ENCODE measurements at regions not wholly inside any gene's neighbourhood (a gene's known extent, or its start where the extent isn't known, plus 50 kb on each side); places are given as distances from the start of the nearest gene placed in this dataset.
A peak's percentile ranks its signal among the peaks of the same experiment; 100 is the strongest.

DNA sequence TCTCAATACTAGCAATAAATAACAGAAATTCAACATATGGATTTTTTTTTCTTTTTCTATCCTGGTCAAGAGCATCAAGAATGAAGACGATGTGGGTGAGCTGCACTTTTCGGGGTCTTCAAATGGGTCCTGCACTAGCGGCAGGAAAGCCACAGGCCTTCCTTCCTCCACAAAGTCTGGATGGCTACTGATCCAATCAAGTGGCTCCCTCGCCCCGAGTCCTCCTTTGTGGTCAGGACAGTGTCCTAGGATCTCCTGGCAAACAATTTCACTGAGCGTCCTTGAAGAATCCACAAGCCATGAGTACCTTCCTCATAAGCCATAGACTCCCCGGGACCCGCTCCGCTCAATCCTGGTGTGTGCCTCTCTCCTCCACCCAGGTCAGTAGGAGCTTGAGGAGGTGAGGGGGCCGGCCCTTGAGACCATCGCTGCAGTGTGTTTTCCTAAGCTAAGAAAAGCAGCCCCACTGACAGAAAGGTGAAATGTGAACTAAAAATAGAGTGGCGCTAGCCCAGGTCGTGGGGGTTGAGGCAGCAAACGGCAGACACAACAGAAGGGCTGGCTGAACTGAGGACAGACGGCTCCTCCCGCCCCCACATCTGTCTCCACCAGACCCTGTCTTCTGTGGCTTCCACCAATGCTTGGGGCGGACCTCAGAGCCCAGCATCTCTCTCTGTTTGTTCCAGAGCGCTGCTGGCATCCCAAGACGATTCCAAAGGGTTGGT, 202.3 kb downstream of the HERPUD2 start:
- DNase-seq (ENCODE audit: extremely low spot score, unreplicated experiment), result no peak
- H3K4me1 Mint-ChIP-seq (ENCODE audit: unreplicated experiment), result peaks cover 8% of the 10 kb centered on the region

GRCh38 chr7:35491233-35491632, 203.7 kb downstream of the HERPUD2 start:
- no peak for TF ChIP-seq CTCF (conservative IDR thresholded peaks at IDR 0.05)
- Mint-ChIP-seq H3K27me3 (no peaks in the 10 kb centered on the region), H3K4me3 (no peak overlapping the region), H3K27ac (no peak overlapping the region), H3K9me3 (no peaks in the 10 kb centered on the region), H3K4me1 (ENCODE audit: unreplicated experiment) (peaks cover 12% of the 10 kb centered on the region), H3K36me3 (no peaks in the 10 kb centered on the region)
- DNase-seq (ENCODE audit: extremely low spot score, unreplicated experiment), result no peak

More for the DNA sequence above, 202.3 kb downstream of the HERPUD2 start:
- H3K4me3 Mint-ChIP-seq, result no peak overlapping the region
- peaks cover 4% of the 10 kb centered on the region for H3K27me3 Mint-ChIP-seq
- TF ChIP-seq CTCF (conservative IDR thresholded peaks at IDR 0.05), result no peak
- no peaks in the 10 kb centered on the region for H3K36me3 Mint-ChIP-seq
- no peaks in the 10 kb centered on the region for H3K9me3 Mint-ChIP-seq
- no peak overlapping the region for H3K27ac Mint-ChIP-seq

DNA sequence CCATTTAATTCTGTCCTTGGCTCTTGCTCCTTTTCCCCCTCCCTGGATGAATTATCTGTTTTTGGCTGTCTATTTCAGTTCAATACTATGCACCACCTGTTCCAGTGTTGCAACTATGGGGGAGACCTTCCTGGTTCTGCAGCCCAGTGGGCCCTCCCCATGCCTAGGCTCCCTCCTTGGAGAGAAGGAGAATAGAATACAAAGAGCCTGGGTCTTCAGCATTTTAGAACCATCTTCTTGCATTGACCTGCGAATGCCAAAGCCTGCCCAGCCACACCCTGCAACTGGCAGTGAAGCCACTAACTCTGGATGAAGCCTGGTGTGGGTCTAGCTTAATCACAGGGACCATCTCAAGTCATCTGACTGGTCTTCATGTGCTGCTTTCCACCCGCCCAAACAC, 207.1 kb downstream of the HERPUD2 start:
- no peak for TF ChIP-seq CTCF (conservative IDR thresholded peaks at IDR 0.05)
- Mint-ChIP-seq H3K27me3 (no peaks in the 10 kb centered on the region), H3K36me3 (no peaks in the 10 kb centered on the region), H3K9me3 (no peaks in the 10 kb centered on the region), H3K27ac (no peak overlapping the region), H3K4me3 (no peak overlapping the region), H3K4me1 (ENCODE audit: unreplicated experiment) (peaks cover 22% of the 10 kb centered on the region)
- DNase-seq (ENCODE audit: extremely low spot score, unreplicated experiment), result no peak

GRCh38 chr7:35487402-35487801, 207.5 kb downstream of the HERPUD2 start:
- DNase-seq (ENCODE audit: extremely low spot score, unreplicated experiment), result no peak
- H3K4me1 Mint-ChIP-seq (ENCODE audit: unreplicated experiment), result peaks cover 25% of the 10 kb centered on the region
- peaks cover 1% of the 10 kb centered on the region for H3K9me3 Mint-ChIP-seq
- no peak for TF ChIP-seq CTCF (conservative IDR thresholded peaks at IDR 0.05)
- no peaks in the 10 kb centered on the region for H3K27me3 Mint-ChIP-seq
- no peak overlapping the region for H3K4me3 Mint-ChIP-seq
- no peaks in the 10 kb centered on the region for H3K36me3 Mint-ChIP-seq
- H3K27ac Mint-ChIP-seq, result no peak overlapping the region

GRCh38 chr7:35485436-35485835, 209.5 kb downstream of the HERPUD2 start:
- no peak for DNase-seq (ENCODE audit: extremely low spot score, unreplicated experiment)
- H3K27ac Mint-ChIP-seq, result peak overlapping the region; percentile 33
- H3K4me3 Mint-ChIP-seq, result peak overlapping the region; percentile 36
- peaks cover 3% of the 10 kb centered on the region for H3K27me3 Mint-ChIP-seq
- peaks cover 44% of the 10 kb centered on the region for H3K4me1 Mint-ChIP-seq (ENCODE audit: unreplicated experiment)
- no peak for TF ChIP-seq CTCF (conservative IDR thresholded peaks at IDR 0.05)
- H3K9me3 Mint-ChIP-seq, result peaks cover 5% of the 10 kb centered on the region
- no peaks in the 10 kb centered on the region for H3K36me3 Mint-ChIP-seq

Data from type B pancreatic cell (in vitro differentiated cells).